NCI-H526 treated with DMSO at 0.1 percent for 48 hours (cell line): ENCODE measurements at regions not wholly inside any gene's neighbourhood (a gene's known extent, or its start where the extent isn't known, plus 50 kb on each side); places are given as distances from the start of the nearest gene placed in this dataset.
"Not testable (repeated sequence)": the region's sequence is repeated elsewhere in the genome, so short reads cannot be mapped to it uniquely, and the experiment has no call there.

Experiments
- DNase-seq: peaks from one replicate; lab custom pipeline; 2025; lab: John Stamatoyannopoulos, UW

- no peak for DNase-seq
Measured at GRCh38 chr10:28391283-28391682, 88.4 kb upstream of the MPP7 start.

GRCh38 chr10:28393956-28394568, 91.2 kb upstream of the MPP7 start:
- DNase-seq = peak; percentile 9

GRCh38 chr10:28396331-28396730, 93.5 kb upstream of the MPP7 start:
- DNase-seq = no peak

GRCh38 chr10:28397229-28397628, 94.4 kb upstream of the MPP7 start:
- DNase-seq = no peak

GRCh38 chr10:28400176-28400575, 97.3 kb upstream of the MPP7 start:
- DNase-seq = no peak

- DNase-seq = no peak
Measured at GRCh38 chr10:28400681-28401080, 97.8 kb upstream of the MPP7 start.

GRCh38 chr10:28402611-28403073, 99.8 kb upstream of the MPP7 start:
- not testable (repeated sequence) for DNase-seq

- no peak for DNase-seq
Measured at GRCh38 chr10:28403090-28403489, 100.2 kb upstream of the MPP7 start.

GRCh38 chr10:28408237-28408777, 105.4 kb upstream of the MPP7 start:
- DNase-seq = no peak

GRCh38 chr10:28410420-28411135, 107.7 kb upstream of the MPP7 start:
- DNase-seq = no peak

- no peak for DNase-seq
Measured at GRCh38 chr10:28411136-28411460, 108.2 kb upstream of the MPP7 start.

- no peak for DNase-seq
Measured at GRCh38 chr10:28411648-28412047, 108.8 kb upstream of the MPP7 start.

GRCh38 chr10:28418069-28418468, 114.8 kb upstream of the WAC start:
- DNase-seq = no peak

GRCh38 chr10:28425422-28425821, 107.5 kb upstream of the WAC start:
- no peak for DNase-seq

- DNase-seq = no peak
Measured at GRCh38 chr10:28426392-28427159, 106.3 kb upstream of the WAC start.

- DNase-seq = no peak
Measured at GRCh38 chr10:28427376-28427775, 105.5 kb upstream of the WAC start.

GRCh38 chr10:28429045-28429444, 103.9 kb upstream of the WAC start:
- DNase-seq = no peak

GRCh38 chr10:28429573-28430216, 103.2 kb upstream of the WAC start:
- no peak for DNase-seq

- no peak for DNase-seq
Measured at GRCh38 chr10:28431139-28431538, 101.8 kb upstream of the WAC start.

- peak; percentile 33 for DNase-seq
Measured at GRCh38 chr10:28432210-28432676, 100.7 kb upstream of the WAC start.

GRCh38 chr10:28434063-28434462, 98.9 kb upstream of the WAC start:
- no peak for DNase-seq

- DNase-seq = no peak
Measured at GRCh38 chr10:28442403-28442802, 90.5 kb upstream of the WAC start.
